A549 (cell line): ENCODE measurements at regions not wholly inside any gene's neighbourhood (a gene's known extent, or its start where the extent isn't known, plus 50 kb on each side); places are given as distances from the start of the nearest gene placed in this dataset.

Source experiments
- ATAC-seq, 2 experiments: fragments of 200-7000 bp in 1 of 2; fragments of >200 bp in 1 of 2; cut with Nextera tagmentation in 1 of 2; cut with Tn5 transposase in 1 of 2; 3 replicates each; pipeline versions ENCODE4 v1.8.0 to v1.9.1; 2018 to 2020; ENCODE audit warnings: mild to moderate bottlenecking in 1 of 2, moderate library complexity in 1 of 2
- CTCF ChIA-PET: fragments of 300-600 bp; sonication (Branson Sonifier 250); formaldehyde crosslinking; extraction: SDS; loops from one replicate; lab custom pipeline; 2021; ENCODE audit warnings: antibody characterized with exemption, inconsistent platforms; lab: Yijun Ruan, JAX
- POLR2A ChIA-PET: fragments of 350-600 bp; formaldehyde crosslinking; extraction: SDS; loops from one replicate; lab custom pipeline; 2021; ENCODE audit warnings: antibody characterized with exemption, inconsistent platforms; lab: Yijun Ruan, JAX
- DNase-seq, 2 experiments: peaks; one replicate each; pipeline versions ENCODE4 v3.0.0 to v3.0.0-alpha.2; 2011 to 2016; ENCODE audit warnings: low read depth in 1 of 2, low spot score in 1 of 2
- FAIRE-seq: peaks from 2 replicates; lab custom pipeline; 2011; peaks lifted over from hg19 to GRCh38; lab: Jason Lieb, UNC
- H3K27ac ChIP-seq, 2 experiments: fragments of >200 bp; sonication (Bioruptor Twin); formaldehyde crosslinking; 3 replicates each; pipeline ENCODE4 v1.5.1; 2016 to 2017
- H3K4me1 ChIP-seq: fragments of >200 bp; sonication (Bioruptor Twin); formaldehyde crosslinking; 3 replicates; pipeline ENCODE4 v1.6.1; 2016
- H3K4me2 ChIP-seq: fragments of >200 bp; sonication (Bioruptor Twin); formaldehyde crosslinking; 3 replicates; pipeline ENCODE4 v1.6.1; 2016
- H3K4me3 ChIP-seq: fragments of >200 bp; sonication (Bioruptor Twin); formaldehyde crosslinking; 3 replicates; pipeline ENCODE4 v1.5.1; 2016
- H3K9me3 ChIP-seq: fragments of >200 bp; sonication (Bioruptor Twin); formaldehyde crosslinking; 3 replicates; pipeline ENCODE4 v1.6.1; 2016
- CBX2 ChIP-seq: fragments of 200-600 bp; sonication (generic); IDR thresholded peaks from 2 replicates; pipeline ENCODE4 v1.6.1; 2016; ENCODE audit warnings: low read depth, mild to moderate bottlenecking, borderline replicate concordance
- CEBPB ChIP-seq, 2 experiments: fragments of >200 bp in 1 of 2; sonication (Bioruptor Twin) in 1 of 2; formaldehyde crosslinking in 1 of 2; IDR thresholded peaks; 2 replicates each; pipeline ENCODE4 v1.6.1; 2012 to 2016
- EHF ChIP-seq: fragments of 250-450 bp; sonication (Bioruptor Pico); IDR thresholded peaks from 2 replicates; pipeline ENCODE4 v1.5.0; 2020; ENCODE audit warnings: mild to moderate bottlenecking
- HEYL ChIP-seq: fragments of 250-450 bp; sonication (Bioruptor Pico); IDR thresholded peaks from 2 replicates; pipeline ENCODE4 v1.8.0; 2021; ENCODE audit warnings: mild to moderate bottlenecking, moderate library complexity
- HOXB13 ChIP-seq: fragments of 250-450 bp; sonication (Bioruptor Pico); IDR thresholded peaks from 2 replicates; pipeline ENCODE4 v1.5.0; 2020; ENCODE audit warnings: low read depth, mild to moderate bottlenecking, moderate library complexity
- MAFK ChIP-seq: fragments of 450-650 bp; IDR thresholded peaks from 2 replicates; pipeline ENCODE4 v1.6.1; 2014; ENCODE audit not compliant: partially characterized antibody
- MYC ChIP-seq: IDR thresholded peaks from 2 replicates; pipeline ENCODE4 v1.6.1; 2012; ENCODE audit warnings: mild to moderate bottlenecking, inconsistent platforms, low read length, improper control_type of control experiment, borderline replicate concordance
- NFE2L2 ChIP-seq: fragments of 150-350 bp; conservative IDR thresholded peaks from 2 replicates; pipeline ENCODE4 v1.6.1; 2014; ENCODE audit warnings: low read length
- NPAS2 ChIP-seq: fragments of 250-450 bp; sonication (Bioruptor Pico); IDR thresholded peaks from 2 replicates; pipeline ENCODE4 v1.8.0; 2022; ENCODE audit warnings: mild to moderate bottlenecking, moderate library complexity, borderline replicate concordance
- PBX3 ChIP-seq: IDR thresholded peaks from 2 replicates; pipeline ENCODE4 v1.6.1; 2012
- PHF8 ChIP-seq: fragments of 200-600 bp; sonication (generic); IDR thresholded peaks from 2 replicates; pipeline ENCODE4 v1.6.1; 2016; ENCODE audit warnings: low read depth, mild to moderate bottlenecking, antibody characterized with exemption, moderate library complexity, borderline replicate concordance
- POLR2A ChIP-seq: IDR thresholded peaks from 2 replicates; pipeline ENCODE4 v1.6.1; 2012; ENCODE audit warnings: mild to moderate bottlenecking, low read length
- POLR2AphosphoS2 ChIP-seq: conservative IDR thresholded peaks from 2 replicates; pipeline ENCODE4 v1.6.1; 2012; ENCODE audit warnings: low read length, improper control_type of control experiment, inconsistent platforms
- RAD21 ChIP-seq, 2 experiments: fragments of >200 bp in 1 of 2; sonication (Bioruptor Twin) in 1 of 2; formaldehyde crosslinking in 1 of 2; IDR thresholded peaks in 1 of 2; conservative IDR thresholded peaks in 1 of 2; 2 replicates in 1 of 2; 3 replicates in 1 of 2; pipeline ENCODE4 v1.6.1; 2012 to 2018; ENCODE audit warnings: inconsistent platforms in 1 of 2
- RCOR1 ChIP-seq: fragments of 150-350 bp; IDR thresholded peaks from 2 replicates; pipeline ENCODE4 v1.6.1; 2014; ENCODE audit warnings: antibody characterized with exemption, low read length, low read depth
- RFX5 ChIP-seq: fragments of 450-650 bp; IDR thresholded peaks from 2 replicates; pipeline ENCODE4 v1.7.1; 2014; ENCODE audit warnings: antibody characterized with exemption, mild to moderate bottlenecking, moderate library complexity
- RNF2 ChIP-seq: fragments of 200-600 bp; sonication (generic); IDR thresholded peaks from 2 replicates; pipeline ENCODE4 v1.6.1; 2016; ENCODE audit warnings: low read depth, mild to moderate bottlenecking, antibody characterized with exemption, moderate library complexity, borderline replicate concordance
- SMC3 ChIP-seq: fragments of >200 bp; sonication (Bioruptor Twin); formaldehyde crosslinking; IDR thresholded peaks from 3 replicates; pipeline ENCODE4 v1.6.1; 2018; ENCODE audit warnings: inconsistent platforms
- SREBF2 ChIP-seq: fragments of 450-650 bp; IDR thresholded peaks from 2 replicates; pipeline ENCODE4 v1.6.1; 2014; ENCODE audit warnings: mild to moderate bottlenecking, moderate library complexity
- TP53 ChIP-seq: fragments of 250-450 bp; sonication (Bioruptor Pico); IDR thresholded peaks from 2 replicates; pipeline ENCODE4 v1.5.0; 2021; ENCODE audit warnings: mild to moderate bottlenecking, moderate library complexity
- ZC3H11A ChIP-seq: fragments of 450-650 bp; IDR thresholded peaks from 2 replicates; pipeline ENCODE4 v1.6.1; 2014; ENCODE audit warnings: antibody characterized with exemption, mild to moderate bottlenecking
- WGBS: methylation state at CpG from one replicate; pipeline ENCODE4 v1.1.6; 2017; ENCODE audit errors: missing lambda C conversion rate; 5-methylcytosine and 5-hydroxymethylcytosine counted together
- TF ChIP-seq, protein P1 (sequence below): fragments of >200 bp; sonication (Bioruptor Twin); formaldehyde crosslinking; IDR thresholded peaks from 3 replicates; pipeline ENCODE4 v1.6.1; 2016
- TF ChIP-seq, protein P2 (sequence below): fragments of 250-450 bp; sonication (Bioruptor Pico); IDR thresholded peaks from 2 replicates; pipeline ENCODE4 v1.5.0; 2020; ENCODE audit warnings: low read depth, mild to moderate bottlenecking, moderate library complexity
- TF ChIP-seq, protein P3 (sequence below): fragments of 200-600 bp; sonication (generic); IDR thresholded peaks from 2 replicates; pipeline ENCODE4 v1.6.1; 2016; ENCODE audit warnings: antibody characterized with exemption, mild to moderate bottlenecking, moderate library complexity
- TF ChIP-seq, protein P4 (sequence below): IDR thresholded peaks from 2 replicates; pipeline ENCODE4 v1.6.1; 2012; ENCODE audit warnings: low read depth, borderline replicate concordance

DNA sequence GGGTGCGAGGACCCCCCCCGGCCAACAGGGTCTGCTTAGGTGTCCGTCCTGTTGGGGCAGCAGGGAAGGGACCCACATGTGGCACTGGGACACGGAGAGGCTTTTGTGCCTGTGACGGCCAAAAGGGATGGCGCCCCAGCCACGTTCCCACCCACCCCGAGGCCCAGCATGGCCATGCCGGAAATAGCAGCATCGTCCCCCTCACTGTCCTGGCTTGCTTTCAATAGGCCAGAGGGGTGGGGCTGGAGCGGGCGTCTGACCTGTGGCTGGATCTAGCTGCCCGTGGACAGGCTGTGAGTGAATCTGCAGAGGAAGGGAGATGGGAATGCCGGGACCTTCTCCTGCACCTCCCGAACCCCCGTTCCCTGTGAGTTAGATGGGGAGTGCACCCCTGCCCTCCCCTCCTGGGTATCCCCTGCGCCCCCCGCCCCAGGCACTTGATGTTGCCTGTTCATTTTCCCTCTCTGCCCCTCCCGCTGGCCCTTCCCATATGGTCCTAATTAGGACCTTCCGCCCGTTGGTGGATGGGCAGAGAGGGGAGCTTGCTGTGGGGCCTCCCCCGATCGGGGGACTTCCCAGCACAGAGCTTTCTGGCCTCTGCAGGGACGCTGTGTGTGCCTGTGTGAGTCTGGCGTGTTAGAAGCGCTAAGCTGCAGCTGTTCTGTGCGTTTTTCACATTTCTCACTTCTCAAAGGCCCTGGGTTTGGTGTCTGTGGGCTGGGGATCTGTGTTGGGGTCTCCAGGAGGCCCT is 292.8 kb downstream of the SEC14L1 start:
- Histone ChIP-seq H3K9me3 (no peaks in the 10 kb centered on the region), H3K27ac (no peak overlapping the region), H3K4me2 (no peak overlapping the region), H3K4me1 (peaks cover 33% of the 10 kb centered on the region), H3K4me3 (no peak overlapping the region)
- ChIA-PET POLR2A (no interaction called here), CTCF (interaction anchor here (0.6 to 18.7 kb wide), 3 partner anchors 14 to 177 kb away, joined by 3 to 198 read pairs (median 111); no protein-coding TSS in a partner anchor)
- FAIRE-seq (no peak), ATAC-seq (no peak), DNase-seq (no peak)
- TF ChIP-seq CEBPB (IDR thresholded peaks at IDR 0.05): no peak
- no peak for TF ChIP-seq PHF8
- TF ChIP-seq TP53 (CRISPR knock-in tag): no peak
- TF ChIP-seq POLR2A: no peak
- TF ChIP-seq RCOR1: no peak
- TF ChIP-seq PBX3: no peak
- TF ChIP-seq, protein P1, sequence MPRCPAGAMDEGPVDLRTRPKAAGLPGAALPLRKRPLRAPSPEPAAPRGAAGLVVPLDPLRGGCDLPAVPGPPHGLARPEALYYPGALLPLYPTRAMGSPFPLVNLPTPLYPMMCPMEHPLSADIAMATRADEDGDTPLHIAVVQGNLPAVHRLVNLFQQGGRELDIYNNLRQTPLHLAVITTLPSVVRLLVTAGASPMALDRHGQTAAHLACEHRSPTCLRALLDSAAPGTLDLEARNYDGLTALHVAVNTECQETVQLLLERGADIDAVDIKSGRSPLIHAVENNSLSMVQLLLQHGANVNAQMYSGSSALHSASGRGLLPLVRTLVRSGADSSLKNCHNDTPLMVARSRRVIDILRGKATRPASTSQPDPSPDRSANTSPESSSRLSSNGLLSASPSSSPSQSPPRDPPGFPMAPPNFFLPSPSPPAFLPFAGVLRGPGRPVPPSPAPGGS: no peak
- TF ChIP-seq HOXB13 (CRISPR knock-in tag): no peak
- no peak for TF ChIP-seq RNF2
- no peak for TF ChIP-seq NPAS2 (CRISPR knock-in tag)
- TF ChIP-seq, protein P2, sequence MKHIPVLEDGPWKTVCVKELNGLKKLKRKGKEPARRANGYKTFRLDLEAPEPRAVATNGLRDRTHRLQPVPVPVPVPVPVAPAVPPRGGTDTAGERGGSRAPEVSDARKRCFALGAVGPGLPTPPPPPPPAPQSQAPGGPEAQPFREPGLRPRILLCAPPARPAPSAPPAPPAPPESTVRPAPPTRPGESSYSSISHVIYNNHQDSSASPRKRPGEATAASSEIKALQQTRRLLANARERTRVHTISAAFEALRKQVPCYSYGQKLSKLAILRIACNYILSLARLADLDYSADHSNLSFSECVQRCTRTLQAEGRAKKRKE (CRISPR knock-in tag): no peak
- TF ChIP-seq CBX2: no peak
- no peak for TF ChIP-seq MAFK
- no peak for TF ChIP-seq SMC3
- TF ChIP-seq POLR2AphosphoS2: no peak
- no peak for TF ChIP-seq NFE2L2
- no peak for TF ChIP-seq EHF (CRISPR knock-in tag)
- WGBS: 90% methylated on average over 25 of the region's 27 CpGs

DNA sequence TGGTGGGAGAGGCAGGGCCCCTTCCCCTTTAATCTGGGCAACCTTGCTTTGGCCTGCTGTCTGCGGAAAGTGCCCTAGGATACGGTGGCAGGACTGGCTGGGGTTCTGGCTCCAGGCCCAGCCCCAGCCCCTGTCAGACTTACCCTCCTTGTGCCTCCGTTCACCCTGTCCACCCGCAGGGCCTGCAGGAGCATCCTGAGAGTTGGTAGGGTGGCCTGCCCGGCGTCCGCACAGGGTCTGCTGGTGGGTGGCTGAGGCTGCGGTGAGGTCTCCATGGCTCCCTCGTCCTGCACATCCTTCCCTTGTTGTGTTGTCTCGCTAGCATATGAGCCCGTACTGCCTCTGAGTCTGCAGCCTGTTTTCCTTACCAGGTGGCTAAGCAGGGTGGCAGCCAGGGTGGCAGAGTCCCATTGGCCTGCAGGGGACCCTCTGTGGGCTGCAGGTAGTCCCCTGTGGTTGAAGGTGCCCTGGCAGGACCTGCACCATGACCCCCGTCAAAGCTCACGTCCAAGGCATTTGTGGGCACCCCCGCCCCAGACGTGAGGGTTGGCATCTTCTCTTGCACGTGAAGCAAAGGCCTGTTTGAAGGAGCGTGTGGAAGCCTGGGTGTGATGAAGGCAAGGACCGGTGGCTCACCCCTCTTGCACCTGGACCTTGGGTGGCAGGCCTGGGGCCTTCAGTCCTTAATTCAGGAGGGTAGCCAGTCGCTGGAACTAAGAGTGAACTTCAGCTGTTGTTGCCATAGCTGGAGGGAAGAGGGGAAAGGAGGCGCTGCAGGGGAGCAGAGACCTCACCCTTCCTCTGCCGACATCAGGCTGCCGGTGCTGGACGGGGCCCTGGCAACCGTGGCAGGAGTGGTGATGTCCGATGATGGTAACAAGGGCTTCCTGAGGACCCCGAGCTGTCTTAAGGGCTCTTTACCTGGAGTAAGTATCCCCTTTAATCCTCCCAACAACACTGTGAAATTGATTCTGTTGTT is 293.7 kb downstream of the SEC14L1 start:
- CTCF ChIA-PET: interaction anchor here (1.1 to 18.7 kb wide), 4 partner anchors 13 to 152 kb away, joined by 4 to 198 read pairs (median 61); no protein-coding TSS in a partner anchor
- Histone ChIP-seq H3K4me3 (no peak overlapping the region), H3K9me3 (no peaks in the 10 kb centered on the region), H3K4me1 (peaks cover 24% of the 10 kb centered on the region)
- ATAC-seq: no peak
- no peak for DNase-seq
- FAIRE-seq: no peak
- TF ChIP-seq MYC (no peak), HEYL (CRISPR knock-in tag) (no peak), SMC3 (no peak), POLR2A (no peak), MAFK (no peak), ZC3H11A (no peak), PHF8 (no peak), PBX3 (no peak), RFX5 (no peak), SREBF2 (no peak), RAD21 (conservative IDR thresholded peaks at IDR 0.05 in 1 of 2, IDR thresholded peaks at IDR 0.05 in 1 of 2) (no peak)
- TF ChIP-seq, protein P3, sequence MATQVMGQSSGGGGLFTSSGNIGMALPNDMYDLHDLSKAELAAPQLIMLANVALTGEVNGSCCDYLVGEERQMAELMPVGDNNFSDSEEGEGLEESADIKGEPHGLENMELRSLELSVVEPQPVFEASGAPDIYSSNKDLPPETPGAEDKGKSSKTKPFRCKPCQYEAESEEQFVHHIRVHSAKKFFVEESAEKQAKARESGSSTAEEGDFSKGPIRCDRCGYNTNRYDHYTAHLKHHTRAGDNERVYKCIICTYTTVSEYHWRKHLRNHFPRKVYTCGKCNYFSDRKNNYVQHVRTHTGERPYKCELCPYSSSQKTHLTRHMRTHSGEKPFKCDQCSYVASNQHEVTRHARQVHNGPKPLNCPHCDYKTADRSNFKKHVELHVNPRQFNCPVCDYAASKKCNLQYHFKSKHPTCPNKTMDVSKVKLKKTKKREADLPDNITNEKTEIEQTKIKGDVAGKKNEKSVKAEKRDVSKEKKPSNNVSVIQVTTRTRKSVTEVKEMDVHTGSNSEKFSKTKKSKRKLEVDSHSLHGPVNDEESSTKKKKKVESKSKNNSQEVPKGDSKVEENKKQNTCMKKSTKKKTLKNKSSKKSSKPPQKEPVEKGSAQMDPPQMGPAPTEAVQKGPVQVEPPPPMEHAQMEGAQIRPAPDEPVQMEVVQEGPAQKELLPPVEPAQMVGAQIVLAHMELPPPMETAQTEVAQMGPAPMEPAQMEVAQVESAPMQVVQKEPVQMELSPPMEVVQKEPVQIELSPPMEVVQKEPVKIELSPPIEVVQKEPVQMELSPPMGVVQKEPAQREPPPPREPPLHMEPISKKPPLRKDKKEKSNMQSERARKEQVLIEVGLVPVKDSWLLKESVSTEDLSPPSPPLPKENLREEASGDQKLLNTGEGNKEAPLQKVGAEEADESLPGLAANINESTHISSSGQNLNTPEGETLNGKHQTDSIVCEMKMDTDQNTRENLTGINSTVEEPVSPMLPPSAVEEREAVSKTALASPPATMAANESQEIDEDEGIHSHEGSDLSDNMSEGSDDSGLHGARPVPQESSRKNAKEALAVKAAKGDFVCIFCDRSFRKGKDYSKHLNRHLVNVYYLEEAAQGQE: no peak
- TF ChIP-seq, protein P4, sequence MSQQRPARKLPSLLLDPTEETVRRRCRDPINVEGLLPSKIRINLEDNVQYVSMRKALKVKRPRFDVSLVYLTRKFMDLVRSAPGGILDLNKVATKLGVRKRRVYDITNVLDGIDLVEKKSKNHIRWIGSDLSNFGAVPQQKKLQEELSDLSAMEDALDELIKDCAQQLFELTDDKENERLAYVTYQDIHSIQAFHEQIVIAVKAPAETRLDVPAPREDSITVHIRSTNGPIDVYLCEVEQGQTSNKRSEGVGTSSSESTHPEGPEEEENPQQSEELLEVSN: no peak
- TF ChIP-seq, all 56 proteins: peak for 0
- H3K27ac ChIP-seq: no peak overlapping the region
- H3K4me2 ChIP-seq: no peak overlapping the region
- WGBS: 95% methylated on average over 26 of the region's 26 CpGs
- POLR2A ChIA-PET: no interaction called here
